IMR-90 (cell line): ENCODE measurements at regions not wholly inside any gene's neighbourhood (a gene's known extent, or its start where the extent isn't known, plus 50 kb on each side); places are given as distances from the start of the nearest gene placed in this dataset.
"Not testable (repeated sequence)": the region's sequence is repeated elsewhere in the genome, so short reads cannot be mapped to it uniquely, and the experiment has no call there.

ENCODE experiments used
- ATAC-seq: fragments of 200-7000 bp; cut with Tn5 transposase; 2 replicates; pipeline ENCODE4 v1.9.1; 2020; ENCODE audit warnings: low read depth, mild to moderate bottlenecking, moderate library complexity
- BruUV-seq: library from RNA; stranded (reverse); fragments of 400-500 nt; replicated peaks from 2 replicates; lab custom pipeline; 2021; lab: Mats Ljungman, UMichigan
- CTCF ChIA-PET: fragments of 300-600 bp; formaldehyde crosslinking; extraction: SDS; loops from one replicate; lab custom pipeline; 2021; ENCODE audit warnings: antibody characterized with exemption; lab: Yijun Ruan, JAX
- POLR2A ChIA-PET: fragments of 300-600 bp; sonication (Branson Sonifier 250); formaldehyde crosslinking; loops from one replicate; lab custom pipeline; 2022; ENCODE audit warnings: antibody characterized with exemption; ENCODE audit not compliant: unreplicated experiment; lab: Charles Lee
- DNase-seq: peaks from one replicate; pipeline ENCODE4 v3.0.0; 2013
- H2AFZ ChIP-seq: replicated peaks from 2 replicates; pipeline ENCODE3; 2013; ENCODE audit warnings: low read length, mild to moderate bottlenecking; ENCODE audit not compliant: poor library complexity
- H2AK5ac ChIP-seq: 2 replicates; pipeline ENCODE4 v1.6.1; 2013; ENCODE audit warnings: low read depth, low read length, inconsistent platforms
- H2AK9ac ChIP-seq: replicated peaks from 2 replicates; pipeline ENCODE3; 2013; ENCODE audit warnings: mild to moderate bottlenecking, low read depth, low read length, moderate library complexity; ENCODE audit not compliant: poor library complexity
- H2BK120ac ChIP-seq: 2 replicates; pipeline ENCODE4 v1.6.1; 2013; ENCODE audit warnings: low read depth, low read length, inconsistent platforms
- H2BK15ac ChIP-seq: 3 replicates; pipeline ENCODE4 v1.6.1; 2013; ENCODE audit warnings: low read depth, low read length, inconsistent platforms
- H2BK20ac ChIP-seq: 2 replicates; pipeline ENCODE4 v1.6.1; 2013; ENCODE audit warnings: low read depth, mild to moderate bottlenecking, inconsistent platforms, low read length, moderate library complexity
- H2BK5ac ChIP-seq: 2 replicates; pipeline ENCODE4 v1.6.1; 2013; ENCODE audit warnings: mild to moderate bottlenecking, low read depth, low read length, inconsistent platforms; ENCODE audit not compliant: poor library complexity, severe bottlenecking
- H3K14ac ChIP-seq: replicated peaks from 2 replicates; pipeline ENCODE4 v1.6.1; 2013; ENCODE audit warnings: low read depth, low read length, inconsistent platforms
- H3K18ac ChIP-seq: 2 replicates; pipeline ENCODE4 v1.6.1; 2013; ENCODE audit warnings: low read depth, low read length, control low read depth
- H3K23ac ChIP-seq: 2 replicates; pipeline ENCODE4 v1.6.1; 2013; ENCODE audit warnings: low read depth, low read length, inconsistent platforms
- H3K27ac ChIP-seq: 2 replicates; pipeline ENCODE4 v1.5.1; 2013; ENCODE audit warnings: mild to moderate bottlenecking, control low read depth, low read length; ENCODE audit not compliant: insufficient read depth
- H3K27me3 ChIP-seq: 2 replicates; pipeline ENCODE4 v1.6.1; 2013; ENCODE audit warnings: low read length; ENCODE audit not compliant: control insufficient read depth, insufficient read depth
- H3K36me3 ChIP-seq: 2 replicates; pipeline ENCODE4 v1.6.1; 2013; ENCODE audit warnings: low read length, mixed read lengths; ENCODE audit not compliant: control insufficient read depth, insufficient read depth
- H3K4ac ChIP-seq: 2 replicates; pipeline ENCODE4 v1.6.1; 2013; ENCODE audit warnings: low read depth, low read length, inconsistent platforms
- H3K4me1 ChIP-seq: 2 replicates; pipeline ENCODE4 v1.6.1; 2013; ENCODE audit warnings: low read length, mixed read lengths; ENCODE audit not compliant: control insufficient read depth, insufficient read depth
- H3K4me2 ChIP-seq: 2 replicates; pipeline ENCODE4 v1.6.1; 2013; ENCODE audit warnings: low read depth, mild to moderate bottlenecking, control low read depth, low read length, moderate library complexity
- H3K4me3 ChIP-seq: 2 replicates; pipeline ENCODE4 v1.5.1; 2013; ENCODE audit warnings: low read depth, mild to moderate bottlenecking, control low read depth, low read length, moderate library complexity; ENCODE audit not compliant: insufficient read depth
- H3K56ac ChIP-seq: 2 replicates; pipeline ENCODE4 v1.6.1; 2013; ENCODE audit warnings: low read length, inconsistent platforms; ENCODE audit not compliant: insufficient read depth; ENCODE audit errors: extremely low read depth
- H3K79me1 ChIP-seq, 2 experiments: 2 replicates each; pipeline ENCODE4 v1.6.1; 2013; ENCODE audit warnings: low read length in 2 of 2, inconsistent platforms in 1 of 2, low read depth in 1 of 2
- H3K9ac ChIP-seq: 2 replicates; pipeline ENCODE4 v1.6.1; 2013; ENCODE audit warnings: low read depth, low read length, control low read depth
- H3K9me1 ChIP-seq: 2 replicates; pipeline ENCODE4 v1.6.1; 2013; ENCODE audit warnings: low read length, inconsistent platforms; ENCODE audit not compliant: insufficient read depth
- H3K9me3 ChIP-seq: 2 replicates; pipeline ENCODE4 v1.6.1; 2013; ENCODE audit warnings: low read length; ENCODE audit not compliant: control insufficient read depth, insufficient read depth
- H4K20me1 ChIP-seq: 2 replicates; pipeline ENCODE4 v1.6.1; 2013; ENCODE audit warnings: low read length, inconsistent platforms; ENCODE audit not compliant: insufficient read depth
- H4K5ac ChIP-seq: 2 replicates; pipeline ENCODE4 v1.6.1; 2013; ENCODE audit warnings: mild to moderate bottlenecking, low read depth, low read length, control low read depth
- H4K8ac ChIP-seq, 2 experiments: 2 replicates each; pipeline ENCODE4 v1.6.1; 2013; ENCODE audit warnings: low read depth in 2 of 2, low read length in 2 of 2, control low read depth in 1 of 2, inconsistent platforms in 1 of 2
- H4K91ac ChIP-seq: 2 replicates; pipeline ENCODE4 v1.6.1; 2013; ENCODE audit warnings: low read depth, low read length, inconsistent platforms; ENCODE audit not compliant: insufficient read depth
- CEBPB ChIP-seq: IDR thresholded peaks from 2 replicates; pipeline ENCODE4 v1.6.1; 2012; ENCODE audit warnings: low read depth, low read length, improper control_type of control experiment
- POLR2A ChIP-seq: IDR thresholded peaks from 2 replicates; pipeline ENCODE4 v1.6.1; 2012; ENCODE audit warnings: mild to moderate bottlenecking, low read depth, low read length
- WGBS, 2 experiments: methylation state at CpG; one replicate each; pipeline versions ENCODE4 v1.1.5 to v1.1.7; 2013; ENCODE audit warnings: missing lambda C conversion rate in 2 of 2; ENCODE audit not compliant: insufficient read length in 1 of 2; ENCODE audit errors: extremely low coverage in 2 of 2; 5-methylcytosine and 5-hydroxymethylcytosine counted together
- dilution Hi-C: fragments of 300-500 bp; cut with HindIII; formaldehyde crosslinking; loops from one replicate; pipeline ENCODE4 v1.14.3; 2018; ENCODE audit warnings: low sequenced_read_pairs; ENCODE audit not compliant: unreplicated experiment
- in situ Hi-C: fragments of 300-500 bp; cut with MboI; formaldehyde crosslinking; loops from 3 replicates; pipeline ENCODE4 v1.14.3; 2019; ENCODE audit warnings: low sequenced_read_pairs, inconsistent platforms, mixed read lengths
- intact Hi-C: fragments of 100-400 bp; cut with micrococcal nuclease; formaldehyde crosslinking; loops from 2 replicates; pipeline ENCODE4 v1.10.0; 2022

GRCh38 chr20:64328595-64329250 lies 73.2 kb downstream of the PCMTD2 start:
- intact Hi-C loops: not testable (repeated sequence)

GRCh38 chr20:64332627-64333026 lies 77.1 kb downstream of the PCMTD2 start:
- H2AK5ac ChIP-seq, DNase-seq, in situ Hi-C loops, H3K4me2 ChIP-seq, H3K56ac ChIP-seq, H3K4me3 ChIP-seq, H2BK120ac ChIP-seq, H3K14ac ChIP-seq, H3K27me3 ChIP-seq, H3K18ac ChIP-seq, H3K79me1 ChIP-seq, H2BK5ac ChIP-seq, H3K23ac ChIP-seq, H2AK9ac ChIP-seq, POLR2A ChIA-PET, H3K9me3 ChIP-seq, BruUV-seq, H2BK20ac ChIP-seq, H4K20me1 ChIP-seq, dilution Hi-C loops, H2BK15ac ChIP-seq, ATAC-seq, H3K36me3 ChIP-seq, H3K9ac ChIP-seq, intact Hi-C loops, H3K27ac ChIP-seq, H4K5ac ChIP-seq, H4K8ac ChIP-seq, H4K91ac ChIP-seq, H2AFZ ChIP-seq, H3K4me1 ChIP-seq, CTCF ChIA-PET, H3K9me1 ChIP-seq, H3K4ac ChIP-seq: not testable (repeated sequence)

More at GRCh38 chr20:64328595-64329250, 73.2 kb downstream of the PCMTD2 start:
- H2AK5ac ChIP-seq, H3K79me1 ChIP-seq, H3K23ac ChIP-seq, H3K56ac ChIP-seq, H4K91ac ChIP-seq, H2BK15ac ChIP-seq, H2AK9ac ChIP-seq, H3K36me3 ChIP-seq, H3K9me1 ChIP-seq, in situ Hi-C loops, H3K4ac ChIP-seq, H3K9me3 ChIP-seq, H2AFZ ChIP-seq, POLR2A ChIA-PET, H2BK20ac ChIP-seq, CTCF ChIA-PET, H3K27me3 ChIP-seq, H3K18ac ChIP-seq, H3K14ac ChIP-seq, H3K4me1 ChIP-seq, H2BK120ac ChIP-seq, H4K20me1 ChIP-seq, BruUV-seq, dilution Hi-C loops: not testable (repeated sequence)
- Histone ChIP-seq H4K8ac (peak overlapping the region in 1 of 2 experiments; percentile 49; a peak in 1 of 4 replicates), H3K4me2 (peak overlapping the region; percentile 72; the same call in 1 of the 2 replicates), H2BK5ac (peak overlapping the region; percentile 54), H3K4me3 (peak overlapping the region; percentile 36; the same call in 1 of the 2 replicates), H3K9ac (peak overlapping the region; percentile 76; the same call in 1 of the 2 replicates), H3K27ac (peak overlapping the region; percentile 88), H4K5ac (peak overlapping the region; percentile 74; the same call in 1 of the 2 replicates)
- ATAC-seq (peak; percentile 53), DNase-seq (peak; percentile 85)
- TF ChIP-seq POLR2A (peak; percentile 55; the same call in 1 of the 2 replicates), CEBPB (peak; percentile 60; the same call in 1 of the 2 replicates)
- no CpG with 5 or more reads among the region's 9 CpGs for WGBS, 2 experiments
